ENCODE measurements at regions not wholly inside any gene's neighbourhood (a gene's known extent, or its start where the extent isn't known, plus 50 kb on each side); places are given as distances from the start of the nearest gene placed in this dataset.
A peak's percentile ranks its signal among the peaks of the same experiment; 100 is the strongest.
"Not testable (repeated sequence)": the region's sequence is repeated elsewhere in the genome, so short reads cannot be mapped to it uniquely, and the experiment has no call there.

DNA sequence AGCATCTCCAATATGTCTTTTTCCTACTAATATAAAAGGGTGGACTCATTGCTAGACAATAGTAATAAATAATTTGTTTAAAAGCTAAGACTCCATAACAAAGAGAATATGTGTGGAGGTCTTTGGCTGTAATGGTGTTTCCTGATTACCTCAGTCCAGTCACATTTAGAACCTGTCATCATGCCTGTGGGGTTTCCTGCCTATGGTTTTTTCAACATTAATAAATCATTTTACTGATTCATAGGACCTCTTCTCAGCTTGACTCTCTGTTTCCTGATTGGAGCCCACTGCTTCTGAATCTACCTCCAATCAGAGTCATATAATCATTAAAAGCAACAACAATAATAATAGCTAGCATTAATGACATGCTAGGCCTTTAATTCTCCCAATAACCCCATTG lies 52.4 kb upstream of the GNAI1 start:
- no peak for DNase-seq

DNA sequence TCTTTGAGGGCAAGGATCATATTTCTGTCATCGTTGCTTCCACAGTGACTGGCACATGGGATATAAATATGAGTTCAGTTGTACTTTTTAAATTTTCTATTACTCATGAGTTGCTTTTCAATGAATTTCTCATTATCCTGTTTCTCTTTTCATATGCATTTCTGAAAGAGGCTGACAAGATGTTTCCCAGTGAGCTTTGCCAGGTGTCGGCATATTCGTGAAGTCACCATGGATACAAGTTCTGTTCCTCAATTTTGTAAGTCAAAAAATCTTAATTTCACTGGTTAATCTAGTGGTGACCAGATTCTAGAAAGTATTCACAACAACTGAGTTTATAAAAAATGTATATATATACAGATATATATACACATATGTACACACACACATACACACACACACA lies 55.7 kb upstream of the GNAI1 start:
- DNase-seq: no peak

DNA sequence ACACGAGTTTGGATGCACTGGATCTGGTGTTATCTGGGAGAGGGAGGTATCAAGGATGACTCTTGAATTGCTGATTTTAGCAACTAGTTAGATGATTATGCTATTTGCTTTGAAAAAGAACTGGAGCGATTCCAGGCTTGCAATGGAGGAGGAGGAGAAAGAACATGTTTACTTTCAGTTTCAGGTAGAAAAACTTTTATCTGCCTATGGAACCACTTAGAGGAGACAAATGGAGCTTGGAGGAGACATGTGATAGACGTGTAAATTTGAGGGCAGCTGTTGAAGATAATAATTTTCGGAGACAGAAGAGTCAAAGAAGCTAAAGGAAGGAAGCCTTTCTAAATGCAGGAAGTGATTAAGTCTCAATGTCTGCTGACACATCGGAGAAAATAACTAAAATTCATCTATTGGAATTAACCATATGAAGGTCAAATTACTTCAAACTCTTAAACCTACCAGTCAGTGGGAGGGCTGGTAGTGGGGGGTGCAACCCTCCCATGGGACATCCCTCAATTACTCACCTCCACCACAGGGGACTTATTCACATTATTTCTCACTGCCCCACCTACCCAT lies 56.4 kb upstream of the GNAI1 start:
- DNase-seq: no peak

DNA sequence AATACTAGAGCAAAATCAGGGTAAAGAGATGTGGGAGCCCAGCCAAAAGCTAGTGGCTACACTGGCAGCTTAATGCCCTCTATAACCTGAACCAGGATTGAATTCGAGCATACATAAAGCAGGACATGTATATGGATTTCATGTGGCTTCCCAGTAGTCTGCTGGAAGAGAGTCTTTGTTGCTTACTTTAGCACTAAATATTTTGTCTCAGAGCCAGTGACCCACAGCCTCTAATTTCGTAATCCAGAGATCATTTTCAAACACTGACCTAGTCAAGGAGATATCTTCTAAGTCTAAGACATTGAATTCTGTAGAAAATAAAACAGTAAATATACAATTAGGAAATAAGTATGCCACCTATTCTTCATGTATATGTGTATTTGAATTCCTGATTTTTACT lies 64.2 kb upstream of the GNAI1 start:
- no peak for DNase-seq

DNA sequence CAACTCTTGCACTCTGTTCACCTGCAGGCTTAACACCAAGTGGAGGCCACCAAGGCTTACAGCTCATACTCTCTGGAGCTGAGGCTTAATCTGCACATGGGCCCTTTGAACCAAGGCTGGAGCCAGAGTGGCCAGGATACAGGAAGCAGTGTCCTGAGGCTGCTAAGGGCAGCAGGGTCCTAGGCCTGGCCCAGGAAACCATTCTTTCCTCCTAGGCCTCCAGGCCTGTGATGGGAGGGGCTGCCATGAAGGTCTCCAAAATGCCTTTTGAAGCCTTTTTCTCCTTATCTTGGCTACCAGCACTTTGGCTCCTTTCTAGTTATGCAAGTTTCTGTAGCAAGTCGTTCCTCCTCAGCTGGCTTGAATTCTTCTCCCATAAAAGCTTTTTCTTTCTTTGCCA lies 68.0 kb upstream of the GNAI1 start:
- no peak for DNase-seq

DNA sequence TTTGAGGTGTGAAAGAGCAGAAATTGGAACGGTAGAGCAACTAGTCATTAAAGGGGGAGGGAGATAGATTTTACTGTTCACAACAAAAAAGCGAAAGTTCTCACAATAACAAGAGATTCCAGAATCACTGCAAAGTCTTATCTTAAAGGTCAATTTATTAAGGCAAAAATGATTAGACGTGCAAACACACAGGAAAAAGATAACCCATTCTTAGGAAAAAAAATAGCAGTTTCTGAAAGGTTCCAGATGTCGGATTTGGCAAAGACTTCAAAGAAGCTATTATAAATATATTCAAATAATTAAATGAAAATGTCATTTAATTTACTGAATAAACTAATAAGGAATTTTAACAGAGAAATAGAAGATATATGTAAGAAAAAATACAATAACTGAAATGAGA lies 70.8 kb upstream of the GNAI1 start:
- DNase-seq: no peak

DNA sequence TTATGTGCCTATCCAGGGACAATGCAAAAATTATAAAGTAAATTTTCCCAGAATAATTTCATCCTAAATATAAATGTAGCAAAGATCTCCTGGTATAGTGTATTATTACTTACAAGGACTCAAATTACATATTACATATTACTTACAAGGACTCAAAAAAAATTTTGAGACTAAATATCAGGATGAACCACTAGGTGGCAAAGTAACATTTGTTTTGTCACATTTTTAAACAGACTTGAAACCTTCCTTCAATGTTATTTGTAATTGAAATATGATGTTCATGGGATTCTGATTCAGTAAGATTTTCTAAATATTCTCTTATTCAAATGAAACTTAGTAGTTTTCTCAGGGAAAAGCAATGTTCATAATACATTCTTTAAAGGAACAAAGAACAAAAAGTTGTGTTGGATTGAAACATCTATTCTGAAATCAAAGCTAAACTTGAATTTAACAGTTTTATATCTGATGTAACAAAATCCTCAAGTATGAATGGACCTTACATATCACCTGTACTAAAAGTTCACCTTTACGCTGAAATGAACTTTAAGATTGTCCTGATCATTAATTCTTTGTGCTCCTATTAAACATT lies 74.3 kb upstream of the GNAI1 start:
- DNase-seq: peak in 1 of 2 donors; percentile 72

DNA sequence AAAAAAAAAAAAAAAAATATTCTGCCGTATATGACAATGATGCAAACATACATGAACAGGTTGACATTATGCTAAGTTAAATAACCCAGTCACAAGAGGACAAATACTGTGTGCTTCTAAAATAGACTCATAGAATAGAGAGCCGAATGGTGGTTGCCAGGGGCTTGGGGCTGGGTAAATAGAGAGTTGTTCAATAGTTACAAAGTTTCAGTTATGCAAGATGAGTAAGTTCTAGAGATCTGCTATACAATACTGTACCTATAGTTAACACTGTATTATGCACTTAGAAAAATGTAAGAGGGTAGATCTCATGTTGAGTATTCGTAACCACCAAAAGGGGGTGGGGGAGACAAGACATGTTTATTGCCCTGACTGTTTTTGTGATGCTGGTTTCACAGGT lies 77.1 kb upstream of the GNAI1 start:
- DNase-seq: no peak

DNA sequence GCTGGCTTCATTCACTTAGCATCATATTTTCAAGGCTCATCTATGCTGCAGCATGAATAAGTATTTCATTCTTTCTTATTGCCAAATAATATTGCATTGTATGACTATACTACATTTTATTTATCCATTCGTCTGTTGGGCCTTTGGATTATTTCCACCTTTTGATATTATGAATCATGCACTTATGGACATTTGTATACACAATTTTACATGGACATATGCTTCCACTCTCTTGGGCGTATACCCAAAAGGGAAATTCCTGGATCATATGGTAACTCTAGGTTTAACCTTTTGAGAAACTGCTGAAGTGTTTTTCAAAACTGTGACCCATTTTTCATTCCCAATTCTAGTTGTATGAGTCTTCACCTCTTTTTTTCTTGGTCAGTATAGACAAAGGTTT lies 80.3 kb upstream of the GNAI1 start:
- no peak for DNase-seq

DNA sequence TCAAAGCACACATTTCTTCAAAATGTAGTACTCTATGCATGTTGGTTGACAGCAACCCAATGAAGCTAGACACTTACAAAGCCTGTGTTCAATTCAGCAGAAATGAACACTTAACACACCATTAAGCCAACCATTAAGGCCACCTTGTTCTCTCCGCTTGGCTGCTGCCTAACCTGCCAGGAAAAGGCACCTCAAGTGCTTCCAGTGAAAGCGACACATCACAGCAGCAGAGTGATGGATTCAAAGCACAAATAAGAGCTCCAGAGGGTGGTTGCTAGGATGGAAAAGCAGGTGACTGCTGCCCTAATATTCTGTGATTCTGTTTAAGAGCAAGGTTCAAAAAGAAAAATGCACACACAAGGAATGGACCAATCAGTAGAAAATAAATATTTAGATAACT lies 81.5 kb upstream of the GNAI1 start:
- no peak for DNase-seq

DNA sequence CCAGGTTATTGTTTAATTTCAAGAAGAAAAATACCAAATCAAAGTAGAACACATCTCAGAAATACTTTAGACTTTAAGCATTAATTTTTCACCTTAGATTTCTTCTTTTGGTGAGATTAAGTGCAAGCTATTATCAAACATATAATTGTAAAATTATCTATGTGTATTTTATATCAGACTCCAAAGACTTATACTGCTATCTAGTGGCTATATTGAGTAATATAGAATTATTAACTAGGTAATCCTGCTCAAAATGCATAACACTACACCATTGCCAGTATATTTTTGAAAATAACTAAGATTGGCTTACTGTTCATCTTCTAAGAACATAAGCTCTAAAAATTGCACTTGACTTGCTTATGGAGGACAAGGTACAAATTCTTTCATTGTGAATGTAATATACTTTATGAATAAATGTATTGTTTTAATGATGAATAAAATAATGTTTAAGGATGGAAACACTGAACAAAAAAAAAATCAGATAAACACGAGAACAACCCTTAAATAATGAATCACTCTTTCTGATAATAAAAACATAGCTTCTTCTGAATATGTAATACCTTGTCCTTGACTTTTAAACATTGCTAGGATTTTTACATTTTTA lies 86.7 kb upstream of the GNAI1 start:
- DNase-seq: peak in 1 of 2 donors; percentile 20

DNA sequence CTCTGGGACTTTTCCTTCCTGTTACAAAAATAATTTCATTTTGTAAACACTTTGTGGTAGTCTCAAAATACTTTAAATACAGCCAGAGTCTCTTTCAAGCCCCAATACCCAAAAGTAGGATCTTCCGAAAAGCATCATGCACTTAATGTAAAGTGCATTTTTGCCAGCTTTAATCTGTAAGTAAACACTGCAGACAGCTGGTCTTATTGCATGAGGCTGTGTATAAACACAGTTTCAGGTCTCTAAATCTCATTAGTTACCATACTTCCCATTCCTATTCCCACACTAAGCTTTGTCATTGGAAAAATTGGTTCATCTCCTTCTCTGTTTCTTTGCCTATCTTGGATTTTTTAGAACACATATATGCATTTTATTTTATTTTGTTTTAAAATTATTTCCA lies 87.6 kb upstream of the GNAI1 start:
- no peak for DNase-seq

DNA sequence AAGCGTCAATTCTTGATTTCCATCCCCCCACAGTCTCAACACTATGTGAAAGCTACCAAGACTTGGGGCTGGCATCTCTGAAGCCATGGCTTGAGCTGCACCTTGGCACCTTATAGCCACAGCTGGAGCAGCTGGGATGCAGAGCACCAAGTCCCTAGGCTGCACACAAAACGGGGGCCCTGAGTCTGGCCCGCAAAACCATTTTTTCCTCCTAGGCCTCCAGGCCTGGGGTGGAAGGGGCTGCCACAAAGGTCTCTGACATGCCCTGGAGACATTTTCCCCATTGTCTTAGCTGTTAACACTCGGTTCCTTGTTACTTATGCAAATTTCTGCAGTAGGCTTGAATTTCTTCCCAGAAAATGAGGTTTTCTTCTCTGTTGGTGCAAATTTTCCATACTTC lies 89.8 kb upstream of the GNAI1 start:
- no peak for DNase-seq

DNA sequence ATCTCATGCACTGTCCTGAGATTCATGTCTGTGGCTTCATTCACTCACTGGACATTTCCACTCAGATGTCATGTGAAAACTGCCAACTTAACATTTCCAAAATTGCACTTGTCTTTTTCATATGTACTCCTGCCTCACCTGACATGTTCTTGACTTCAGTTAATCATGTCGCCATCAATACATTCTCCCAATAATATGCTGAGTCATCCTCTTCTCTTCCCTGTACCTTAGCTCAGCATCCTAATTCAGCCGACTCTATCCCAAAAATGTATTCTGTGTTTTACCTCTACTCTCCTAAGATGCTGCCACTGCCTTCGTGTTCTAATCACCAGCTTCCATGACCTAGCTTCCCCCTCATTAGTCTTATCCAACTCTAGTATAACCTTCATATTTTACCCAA lies 93.9 kb upstream of the GNAI1 start:
- DNase-seq: no peak

DNA sequence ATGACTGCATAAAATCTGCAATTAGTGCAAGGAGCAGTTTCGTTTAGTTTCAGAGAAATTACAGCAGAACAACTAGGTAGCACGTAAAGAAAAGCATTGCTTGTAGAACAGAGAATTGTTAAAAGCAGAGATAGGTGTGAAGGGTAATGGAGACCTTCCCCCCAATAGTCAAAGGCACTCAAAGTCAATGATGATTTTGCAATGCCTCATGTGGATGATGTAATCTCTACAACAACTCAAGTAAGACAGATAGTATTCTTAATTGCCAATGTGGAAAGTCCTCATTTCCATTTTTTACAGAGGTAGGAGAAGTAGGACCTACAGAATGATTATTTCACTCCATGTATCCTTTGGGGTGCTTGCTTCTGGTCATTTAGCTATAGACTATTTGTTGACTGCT lies 94.3 kb upstream of the GNAI1 start:
- no peak for DNase-seq

DNA sequence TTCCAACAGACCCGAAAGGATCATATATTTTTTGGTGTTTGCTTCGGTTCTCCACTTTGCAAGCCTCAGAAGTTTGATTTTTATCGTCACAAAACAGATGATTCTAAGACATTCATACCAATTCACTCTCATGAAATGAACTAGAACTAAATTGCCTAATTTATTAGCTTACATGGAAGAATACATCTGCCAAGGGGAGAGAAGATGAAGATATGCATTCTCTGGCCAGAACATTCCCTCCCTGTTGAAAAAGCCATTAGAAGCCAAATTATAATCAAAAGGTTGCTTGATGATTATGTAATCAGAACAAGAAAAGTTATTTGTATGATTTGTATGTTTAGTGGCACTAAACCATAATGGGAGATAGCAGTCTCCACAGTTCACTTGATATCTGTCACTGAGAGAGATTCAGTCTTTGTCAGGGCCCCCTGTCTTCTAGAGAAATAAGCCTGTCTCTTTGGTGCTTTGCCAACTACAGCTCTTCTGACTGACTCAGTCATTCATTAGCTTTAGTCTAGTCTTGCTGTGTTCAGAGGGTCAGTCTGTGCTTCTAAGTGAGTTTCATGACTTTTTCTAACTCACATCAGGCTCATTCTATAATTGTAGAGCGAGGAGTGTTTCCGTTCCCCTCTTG lies 95.3 kb upstream of the GNAI1 start:
- DNase-seq: no peak

DNA sequence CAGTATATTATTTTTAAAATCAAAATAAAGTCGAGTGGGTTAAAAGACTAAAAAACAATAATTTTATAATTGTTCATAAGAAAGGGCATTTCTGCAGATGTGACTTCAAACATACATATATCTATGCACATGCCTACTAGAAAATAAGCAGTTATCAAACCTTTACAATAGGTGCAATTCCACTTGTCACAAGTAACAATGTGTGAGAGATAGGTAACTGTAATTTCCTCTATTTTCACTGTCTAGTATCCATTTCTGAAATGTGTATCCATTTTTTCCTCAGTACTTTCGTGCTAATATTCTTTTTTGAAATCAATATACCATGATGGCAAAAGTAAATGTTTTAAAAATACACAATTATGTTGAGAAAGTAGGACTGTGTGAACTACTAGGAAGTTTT lies 96.9 kb upstream of the GNAI1 start:
- no peak for DNase-seq

DNA sequence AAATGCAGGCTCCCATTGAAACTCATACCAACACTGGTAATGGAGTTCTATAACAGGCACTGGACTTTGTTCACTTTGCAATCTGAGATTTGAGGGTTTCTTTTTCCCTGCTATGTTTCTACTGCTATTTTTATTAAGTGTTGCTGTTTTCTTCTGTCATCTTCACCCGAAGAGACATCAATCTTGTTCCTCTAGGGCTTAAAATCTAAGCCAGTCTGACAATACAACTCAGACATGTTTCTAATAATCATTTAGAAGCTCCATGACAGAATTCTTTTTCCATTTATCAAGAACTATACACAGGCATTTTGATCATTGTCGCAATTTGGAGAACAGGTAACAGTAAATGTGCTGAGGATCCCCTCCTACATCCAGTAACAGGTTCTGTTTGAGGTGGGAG lies 98.5 kb upstream of the GNAI1 start:
- DNase-seq: no peak

DNA sequence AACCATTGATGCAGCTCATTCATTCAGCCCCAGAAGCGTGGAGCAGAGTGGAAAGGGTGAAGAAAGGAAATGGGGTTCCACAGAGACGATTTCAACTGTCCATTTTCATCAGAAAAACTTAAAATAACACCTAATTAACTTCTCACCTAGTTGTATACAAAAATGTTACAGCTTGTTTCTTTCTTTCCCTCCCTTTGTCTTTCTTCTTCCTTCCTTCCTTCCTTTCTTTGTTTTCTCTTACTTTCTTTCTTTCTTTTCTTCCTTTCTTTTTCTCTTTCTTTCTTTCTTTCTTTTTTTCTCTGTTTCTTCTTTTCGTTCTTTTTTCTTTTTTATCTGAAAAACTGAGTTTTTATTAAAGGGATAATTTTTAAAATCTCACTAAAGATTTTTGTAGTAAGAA lies 105.9 kb upstream of the GNAI1 start:
- no peak for DNase-seq

DNA sequence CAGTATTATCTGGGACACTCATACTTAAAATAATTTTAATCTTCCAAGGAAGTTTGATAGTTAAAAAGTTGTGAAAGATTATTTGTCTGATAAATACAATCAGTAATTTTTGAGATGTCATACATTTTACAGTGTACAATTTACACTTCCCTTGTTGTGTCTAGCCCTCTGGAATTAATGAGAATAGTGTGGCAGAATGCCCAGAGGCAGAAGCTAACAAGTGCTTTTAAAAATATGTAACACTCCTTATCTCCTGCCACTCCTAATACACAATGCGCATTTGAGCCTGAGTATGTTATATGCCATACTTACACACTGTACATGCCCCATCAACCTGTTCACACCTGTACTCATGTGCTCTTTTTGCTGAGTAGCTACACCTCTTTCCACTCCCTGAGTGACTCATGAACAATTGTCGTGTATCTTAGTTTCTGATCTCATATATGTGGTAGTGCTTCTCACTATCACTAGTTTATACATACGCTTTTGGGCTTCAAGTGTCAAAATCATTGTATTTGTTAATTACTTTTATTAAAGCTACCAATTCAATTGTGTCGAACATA lies 106.9 kb upstream of the GNAI1 start:
- no peak for DNase-seq

DNA sequence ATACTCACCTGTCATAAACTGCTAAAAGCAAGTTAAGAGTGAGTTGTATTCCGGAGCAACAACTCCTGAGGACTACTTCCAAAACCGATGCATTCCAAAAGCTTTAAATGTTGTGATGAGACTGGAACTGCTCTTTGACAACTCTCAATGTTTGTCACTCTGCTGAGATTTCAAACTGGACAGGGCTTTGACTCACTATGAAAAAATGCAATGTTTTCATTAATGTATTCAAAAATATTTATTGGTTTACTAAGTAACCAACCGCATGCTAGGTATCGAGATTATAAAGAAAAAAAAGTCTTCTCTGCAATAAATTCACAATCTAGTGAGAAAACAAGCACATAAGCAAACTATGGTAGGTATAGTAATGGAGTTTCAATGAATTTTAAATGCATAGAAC lies 107.9 kb upstream of the GNAI1 start:
- no peak for DNase-seq

DNA sequence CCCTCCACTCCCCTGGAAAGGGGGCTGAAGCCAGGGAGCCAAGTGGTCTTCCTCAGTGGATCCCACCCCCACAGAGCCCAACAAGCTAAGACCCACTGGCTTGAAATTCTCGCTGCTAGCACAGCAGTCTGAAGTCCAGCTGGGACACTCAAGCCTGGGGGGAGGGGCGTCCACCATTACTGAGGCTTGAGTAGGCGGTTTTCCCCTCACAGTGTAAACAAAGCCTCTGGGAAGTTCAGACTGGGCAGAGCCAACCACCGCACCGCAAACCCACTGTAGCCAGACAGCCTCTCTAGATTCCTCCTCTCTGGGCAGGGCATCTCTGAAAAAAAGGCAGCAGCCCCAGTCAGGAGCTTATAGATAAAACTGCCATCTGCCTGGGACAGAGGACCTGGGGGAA lies 114.4 kb upstream of the GNAI1 start:
- DNase-seq: not testable (repeated sequence)

DNA sequence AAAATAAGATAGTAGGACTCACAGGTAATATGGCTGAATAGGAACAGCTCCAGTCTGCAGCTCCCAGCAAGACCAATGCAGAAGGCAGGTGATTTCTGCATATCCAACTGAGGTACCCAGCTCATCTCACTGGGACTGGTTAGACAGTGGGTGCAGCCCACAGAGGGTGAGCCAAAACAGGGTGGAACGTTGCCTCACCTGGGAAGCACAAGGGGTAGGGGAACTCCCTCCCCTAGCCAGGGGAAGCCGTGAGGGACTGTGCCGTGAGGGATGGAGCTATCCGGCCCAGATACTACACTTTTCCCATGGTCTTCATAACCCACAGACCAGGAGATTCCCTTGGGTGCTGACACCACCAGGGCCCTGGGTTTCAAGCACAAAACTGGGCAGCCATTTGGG lies 114.8 kb upstream of the GNAI1 start:
- DNase-seq: not testable (repeated sequence)
